Duodenal mucosa (tissue), 2 donors: ENCODE measurements at regions not wholly inside any gene's neighbourhood (a gene's known extent, or its start where the extent isn't known, plus 50 kb on each side); places are given as distances from the start of the nearest gene placed in this dataset.

Experiments used
- H3K27ac ChIP-seq: one replicate; pipeline ENCODE4 v1.7.0; 2013; ENCODE audit warnings: low read depth, low read length
- H3K27me3 ChIP-seq, 2 donors: one replicate each; pipeline ENCODE4 v1.7.0; 2013; ENCODE audit warnings: low read length in 2 of 2, control low read depth in 1 of 2; ENCODE audit not compliant: insufficient read depth in 2 of 2, control insufficient read depth in 1 of 2
- H3K36me3 ChIP-seq, 2 donors: one replicate each; pipeline ENCODE4 v1.7.0; 2013; ENCODE audit warnings: low read length in 2 of 2, control low read depth in 1 of 2; ENCODE audit not compliant: insufficient read depth in 2 of 2, control insufficient read depth in 1 of 2
- H3K4me1 ChIP-seq, 2 donors: one replicate each; pipeline ENCODE4 v1.7.0; 2013; ENCODE audit warnings: low read length in 2 of 2, control low read depth in 1 of 2; ENCODE audit not compliant: insufficient read depth in 2 of 2, control insufficient read depth in 1 of 2
- H3K4me3 ChIP-seq, 2 donors: one replicate each; pipeline ENCODE4 v1.7.0; 2013; ENCODE audit warnings: low read length in 2 of 2, low read depth in 1 of 2
- H3K9ac ChIP-seq, 2 donors: one replicate each; pipeline ENCODE4 v1.7.0; 2013; ENCODE audit warnings: low read length in 2 of 2, low read depth in 1 of 2
- H3K9me3 ChIP-seq, 2 donors: one replicate each; pipeline ENCODE4 v1.7.0; 2013; ENCODE audit warnings: low read length in 2 of 2, control low read depth in 1 of 2; ENCODE audit not compliant: control insufficient read depth in 1 of 2

- Histone ChIP-seq H3K9me3 (no peaks in the 10 kb centered on the region), H3K9ac (no peak overlapping the region), H3K36me3 (no peaks in the 10 kb centered on the region), H3K27me3 (no peaks in the 10 kb centered on the region), H3K27ac (no peak overlapping the region), H3K4me3 (no peak overlapping the region), H3K4me1 (no peaks in the 10 kb centered on the region)
These were observed 68.1 kb downstream of the HTR5A start for GRCh38 chr7:155138204-155138603.

GRCh38 chr7:155141562-155141961 is 71.4 kb downstream of the HTR5A start:
- Histone ChIP-seq H3K9ac (no peak overlapping the region), H3K4me3 (no peak overlapping the region), H3K36me3 (no peaks in the 10 kb centered on the region), H3K9me3 (no peaks in the 10 kb centered on the region), H3K4me1 (no peaks in the 10 kb centered on the region), H3K27me3 (no peaks in the 10 kb centered on the region), H3K27ac (no peak overlapping the region)

- Histone ChIP-seq H3K27me3 (no peaks in the 10 kb centered on the region), H3K27ac (no peak overlapping the region), H3K9ac (no peak overlapping the region), H3K9me3 (no peaks in the 10 kb centered on the region), H3K4me1 (no peaks in the 10 kb centered on the region), H3K36me3 (no peaks in the 10 kb centered on the region), H3K4me3 (no peak overlapping the region)
These were observed 73.3 kb downstream of the HTR5A start for GRCh38 chr7:155143381-155143780.

GRCh38 chr7:155144371-155144770 is 74.2 kb downstream of the HTR5A start:
- Histone ChIP-seq H3K9me3 (no peaks in the 10 kb centered on the region), H3K4me3 (no peak overlapping the region), H3K27ac (no peak overlapping the region), H3K36me3 (no peaks in the 10 kb centered on the region), H3K4me1 (no peaks in the 10 kb centered on the region), H3K9ac (no peak overlapping the region), H3K27me3 (no peaks in the 10 kb centered on the region)

- Histone ChIP-seq H3K27me3 (no peaks in the 10 kb centered on the region), H3K4me1 (no peaks in the 10 kb centered on the region), H3K27ac (no peak overlapping the region), H3K4me3 (no peak overlapping the region), H3K36me3 (no peaks in the 10 kb centered on the region), H3K9me3 (no peaks in the 10 kb centered on the region), H3K9ac (no peak overlapping the region)
These were observed 75.5 kb downstream of the HTR5A start for GRCh38 chr7:155145477-155146255.

GRCh38 chr7:155147172-155147571 is 77.0 kb downstream of the HTR5A start:
- Histone ChIP-seq H3K9me3 (no peaks in the 10 kb centered on the region), H3K4me3 (no peak overlapping the region), H3K27me3 (no peaks in the 10 kb centered on the region), H3K27ac (no peak overlapping the region), H3K9ac (no peak overlapping the region), H3K4me1 (no peaks in the 10 kb centered on the region), H3K36me3 (no peaks in the 10 kb centered on the region)

GRCh38 chr7:155147624-155148023 is 77.5 kb downstream of the HTR5A start:
- Histone ChIP-seq H3K27me3 (no peaks in the 10 kb centered on the region), H3K27ac (no peak overlapping the region), H3K4me3 (no peak overlapping the region), H3K36me3 (no peaks in the 10 kb centered on the region), H3K4me1 (no peaks in the 10 kb centered on the region), H3K9me3 (no peaks in the 10 kb centered on the region), H3K9ac (no peak overlapping the region)

GRCh38 chr7:155153676-155154075 is 83.6 kb downstream of the HTR5A start:
- H3K4me3 ChIP-seq, result no peak overlapping the region
- no peak overlapping the region for H3K27ac ChIP-seq
- H3K27me3 ChIP-seq, result no peaks in the 10 kb centered on the region
- H3K4me1 ChIP-seq, result no peaks in the 10 kb centered on the region
- H3K9me3 ChIP-seq, result no peaks in the 10 kb centered on the region
- H3K9ac ChIP-seq, result no peak overlapping the region
- H3K36me3 ChIP-seq, result no peaks in the 10 kb centered on the region

GRCh38 chr7:155154586-155154985 is 84.5 kb downstream of the HTR5A start:
- H3K4me3 ChIP-seq, result no peak overlapping the region
- no peaks in the 10 kb centered on the region for H3K9me3 ChIP-seq
- H3K27ac ChIP-seq, result no peak overlapping the region
- no peaks in the 10 kb centered on the region for H3K27me3 ChIP-seq
- H3K9ac ChIP-seq, result no peak overlapping the region
- no peaks in the 10 kb centered on the region for H3K4me1 ChIP-seq
- no peaks in the 10 kb centered on the region for H3K36me3 ChIP-seq

GRCh38 chr7:155161690-155162089 is 91.6 kb downstream of the HTR5A start:
- no peaks in the 10 kb centered on the region for H3K4me1 ChIP-seq
- H3K36me3 ChIP-seq, result no peaks in the 10 kb centered on the region
- H3K4me3 ChIP-seq, result no peak overlapping the region
- H3K9me3 ChIP-seq, result no peaks in the 10 kb centered on the region
- no peak overlapping the region for H3K27ac ChIP-seq
- no peak overlapping the region for H3K9ac ChIP-seq
- H3K27me3 ChIP-seq, result no peaks in the 10 kb centered on the region
